Sigmoid colon (tissue), 6 donors: ENCODE measurements at regions not wholly inside any gene's neighbourhood (a gene's known extent, or its start where the extent isn't known, plus 50 kb on each side); places are given as distances from the start of the nearest gene placed in this dataset.
"Not testable (repeated sequence)": the region's sequence is repeated elsewhere in the genome, so short reads cannot be mapped to it uniquely, and the experiment has no call there.

Experiments
- DNase-seq: peaks from one replicate; pipeline ENCODE4 v3.0.0-alpha.2; 2019
- H3K27ac ChIP-seq, 4 donors: fragments of 200-600 bp; sonication (generic); one replicate each; pipeline ENCODE4 v1.5.1; 2016 to 2019; ENCODE audit warnings: mild to moderate bottlenecking in 1 of 4
- H3K27me3 ChIP-seq, 3 donors: fragments of 200-600 bp; sonication (generic); one replicate each; pipeline ENCODE4 v1.5.1; 2019; ENCODE audit warnings: mild to moderate bottlenecking in 1 of 3
- H3K36me3 ChIP-seq, 4 donors: fragments of 200-600 bp; sonication (generic); one replicate each; pipeline ENCODE4 v1.5.1; 2016 to 2019
- H3K4me1 ChIP-seq, 4 donors: fragments of 200-600 bp; sonication (generic); one replicate each; pipeline ENCODE4 v1.5.1; 2017 to 2019
- H3K4me3 ChIP-seq, 4 donors: fragments of 200-600 bp; sonication (generic); one replicate each; pipeline ENCODE4 v1.5.1; 2017 to 2019; ENCODE audit warnings: mild to moderate bottlenecking in 2 of 4, moderate library complexity in 1 of 4
- H3K9me3 ChIP-seq, 4 donors: fragments of 200-600 bp in 3 of 4; sonication (generic) in 3 of 4; one replicate each; pipeline versions ENCODE4 v1.5.1 to v1.6.1; 2013 to 2019
- EP300 ChIP-seq, 4 donors: sonication (generic); formaldehyde crosslinking; IDR thresholded peaks; one replicate each; pipeline ENCODE4 v1.6.1; 2017; ENCODE audit warnings: antibody characterized with exemption in 4 of 4
- POLR2A ChIP-seq, 2 donors: fragments of 450-650 bp; IDR thresholded peaks; one replicate each; pipeline ENCODE4 v1.6.1; 2016; ENCODE audit warnings: antibody characterized with exemption in 2 of 2, mild to moderate bottlenecking in 2 of 2, moderate library complexity in 2 of 2
- POLR2AphosphoS5 ChIP-seq, 4 donors: sonication (generic); formaldehyde crosslinking; IDR thresholded peaks; one replicate each; pipeline ENCODE4 v1.6.1; 2017; ENCODE audit warnings: antibody characterized with exemption in 4 of 4
- WGBS, 2 donors: extraction: QIAGEN DNeasy Blood & Tissue Kit; methylation state at CpG; one replicate each; pipeline ENCODE4 v1.1.7; 2013; 5-methylcytosine and 5-hydroxymethylcytosine counted together
- intact Hi-C: fragments of 100-400 bp; cut with DNase I; formaldehyde crosslinking; loops from one replicate; pipeline ENCODE4 v1.15.1; 2023
- TF ChIP-seq, protein P1 (sequence below), 4 experiments: fragments of 450-650 bp in 3 of 4; fragments of 200-600 bp in 1 of 4; IDR thresholded peaks; one replicate each; pipeline ENCODE4 v1.5.1; 2016 to 2019; ENCODE audit warnings: antibody characterized with exemption in 4 of 4, mild to moderate bottlenecking in 3 of 4, moderate library complexity in 2 of 4
- donor health status: healthy with polysubstance abuse.
- donor health status: healthy.

GRCh38 chr4:144411700-144412099 lies 234.3 kb upstream of the HHIP start:
- Histone ChIP-seq H3K4me3 (no peak overlapping the region), H3K27me3 (no peaks in the 10 kb centered on the region), H3K27ac (no peak overlapping the region), H3K4me1 (no peaks in the 10 kb centered on the region), H3K9me3 (no peaks in the 10 kb centered on the region), H3K36me3 (no peaks in the 10 kb centered on the region)
- TF ChIP-seq EP300 (IDR thresholded peaks at IDR 0.05) (no peak), POLR2AphosphoS5 (IDR thresholded peaks at IDR 0.05) (no peak), POLR2A (IDR thresholded peaks at IDR 0.05) (no peak)
- TF ChIP-seq, protein P1, sequence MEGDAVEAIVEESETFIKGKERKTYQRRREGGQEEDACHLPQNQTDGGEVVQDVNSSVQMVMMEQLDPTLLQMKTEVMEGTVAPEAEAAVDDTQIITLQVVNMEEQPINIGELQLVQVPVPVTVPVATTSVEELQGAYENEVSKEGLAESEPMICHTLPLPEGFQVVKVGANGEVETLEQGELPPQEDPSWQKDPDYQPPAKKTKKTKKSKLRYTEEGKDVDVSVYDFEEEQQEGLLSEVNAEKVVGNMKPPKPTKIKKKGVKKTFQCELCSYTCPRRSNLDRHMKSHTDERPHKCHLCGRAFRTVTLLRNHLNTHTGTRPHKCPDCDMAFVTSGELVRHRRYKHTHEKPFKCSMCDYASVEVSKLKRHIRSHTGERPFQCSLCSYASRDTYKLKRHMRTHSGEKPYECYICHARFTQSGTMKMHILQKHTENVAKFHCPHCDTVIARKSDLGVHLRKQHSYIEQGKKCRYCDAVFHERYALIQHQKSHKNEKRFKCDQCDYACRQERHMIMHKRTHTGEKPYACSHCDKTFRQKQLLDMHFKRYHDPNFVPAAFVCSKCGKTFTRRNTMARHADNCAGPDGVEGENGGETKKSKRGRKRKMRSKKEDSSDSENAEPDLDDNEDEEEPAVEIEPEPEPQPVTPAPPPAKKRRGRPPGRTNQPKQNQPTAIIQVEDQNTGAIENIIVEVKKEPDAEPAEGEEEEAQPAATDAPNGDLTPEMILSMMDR (IDR thresholded peaks at IDR 0.05): no peak
- intact Hi-C loops: no loop called here
- DNase-seq: no peak

DNA sequence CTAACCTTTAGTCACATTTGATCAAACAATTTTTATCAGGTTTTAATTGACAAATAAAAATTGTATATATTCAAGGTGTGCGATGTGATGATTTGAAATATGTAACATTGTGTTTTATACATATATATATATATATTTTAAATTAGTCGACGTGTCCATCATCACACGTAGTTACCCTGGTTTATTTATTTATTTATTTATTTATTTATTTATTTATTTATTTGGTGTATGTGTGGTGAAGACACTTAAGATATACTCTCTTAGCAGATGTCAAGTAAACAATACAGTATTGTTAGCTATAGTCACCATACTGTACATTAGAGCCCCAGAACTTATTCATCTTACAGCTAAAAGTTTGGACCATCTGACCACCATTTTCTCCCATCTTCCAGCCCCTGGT lies 224.9 kb upstream of the HHIP start:
- Histone ChIP-seq H3K27ac (no peak overlapping the region), H3K9me3 (no peaks in the 10 kb centered on the region), H3K4me3 (no peak overlapping the region), H3K27me3 (no peaks in the 10 kb centered on the region), H3K36me3 (no peaks in the 10 kb centered on the region), H3K4me1 (peaks cover 0 to 8% (median 0%) of the 10 kb centered on the region in 4 donors)
- intact Hi-C loops: no loop called here
- DNase-seq: no peak
- TF ChIP-seq EP300 (IDR thresholded peaks at IDR 0.05) (no peak), POLR2A (IDR thresholded peaks at IDR 0.05) (no peak), POLR2AphosphoS5 (IDR thresholded peaks at IDR 0.05) (no peak)
- TF ChIP-seq, protein P1 (IDR thresholded peaks at IDR 0.05): no peak
- WGBS, 2 donors: 95 to 96% methylated on average over 4 of the region's 4 CpGs

DNA sequence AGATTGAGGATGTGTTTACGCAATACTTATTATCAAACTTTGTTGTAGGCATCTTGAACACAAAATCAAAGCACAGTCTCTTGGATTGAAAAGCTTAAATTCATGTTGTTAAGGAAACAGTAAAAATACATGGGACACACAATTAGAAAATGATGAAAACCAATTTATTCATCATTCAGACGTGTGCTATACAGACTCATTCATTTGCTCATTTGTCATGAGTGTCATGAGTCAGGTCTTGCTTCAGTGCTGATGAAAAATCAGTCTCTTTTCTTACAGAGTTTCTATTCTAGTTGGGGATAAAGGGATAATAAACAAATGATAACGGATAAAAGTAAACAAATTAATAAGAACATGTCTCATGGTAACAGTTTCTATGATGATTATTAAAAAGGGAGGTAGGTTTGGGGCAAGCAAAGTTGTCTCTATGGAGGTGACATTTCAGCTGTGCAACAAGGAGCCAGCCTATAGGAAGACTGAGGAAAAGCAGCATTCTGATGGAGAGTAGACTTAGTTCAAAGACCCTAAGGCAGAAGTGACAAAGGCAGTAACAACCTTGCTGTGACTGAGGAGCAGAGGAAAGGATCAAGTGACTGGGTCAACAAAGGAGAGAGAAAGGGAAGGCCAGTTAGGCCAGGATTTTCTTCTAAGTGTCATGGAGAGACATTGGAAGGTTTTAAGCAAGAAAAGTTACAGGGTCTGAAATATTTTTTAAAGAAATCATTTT lies 224.0 kb upstream of the HHIP start:
- WGBS, 2 donors: 61 to 70% methylated on average over 3 of the region's 3 CpGs
- Histone ChIP-seq H3K9me3 (no peaks in the 10 kb centered on the region), H3K4me1 (peaks cover 0 to 8% (median 0%) of the 10 kb centered on the region in 4 donors), H3K27ac (no peak overlapping the region), H3K4me3 (no peak overlapping the region), H3K36me3 (no peaks in the 10 kb centered on the region), H3K27me3 (no peaks in the 10 kb centered on the region)
- intact Hi-C loops: no loop called here
- no peak for TF ChIP-seq POLR2AphosphoS5 (IDR thresholded peaks at IDR 0.05)
- TF ChIP-seq, protein P1 (IDR thresholded peaks at IDR 0.05): no peak
- TF ChIP-seq EP300 (IDR thresholded peaks at IDR 0.05): no peak
- TF ChIP-seq POLR2A (IDR thresholded peaks at IDR 0.05): no peak
- DNase-seq: no peak

DNA sequence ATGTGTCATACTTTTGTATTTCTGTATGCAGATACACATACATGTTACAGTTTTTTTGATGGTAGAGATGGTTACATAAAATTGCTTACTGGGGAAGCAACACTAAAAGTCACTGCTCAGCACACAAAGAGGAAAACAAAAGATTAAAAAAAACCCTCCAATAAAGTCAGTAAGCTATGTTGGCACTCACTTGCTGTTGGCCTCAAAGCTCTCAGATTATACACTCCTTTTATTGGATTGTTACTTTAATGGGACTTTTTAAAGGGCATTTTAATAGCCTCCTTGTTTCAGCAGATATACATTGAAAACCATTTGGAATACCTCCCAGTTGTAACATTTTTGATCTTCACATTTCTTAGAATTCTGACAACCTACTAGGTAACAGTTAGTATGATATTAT lies 222.0 kb upstream of the HHIP start:
- no peak overlapping the region for H3K4me3 ChIP-seq
- intact Hi-C loops: no loop called here
- no peak for DNase-seq

GRCh38 chr4:144426023-144426422 lies 219.9 kb upstream of the HHIP start:
- H3K27me3 ChIP-seq, H3K4me3 ChIP-seq, H3K36me3 ChIP-seq, H3K4me1 ChIP-seq, H3K9me3 ChIP-seq, intact Hi-C loops, H3K27ac ChIP-seq, DNase-seq: not testable (repeated sequence)
- 92 to 93% methylated on average over 11 of the region's 11 CpGs for WGBS, 2 donors

More for the DNA sequence above, 222.0 kb upstream of the HHIP start:
- Histone ChIP-seq H3K36me3 (no peaks in the 10 kb centered on the region), H3K9me3 (no peaks in the 10 kb centered on the region), H3K27ac (no peak overlapping the region), H3K4me1 (peaks cover 0 to 8% (median 0%) of the 10 kb centered on the region in 4 donors), H3K27me3 (no peaks in the 10 kb centered on the region)
- TF ChIP-seq, protein P1 (IDR thresholded peaks at IDR 0.05): no peak
- TF ChIP-seq EP300 (IDR thresholded peaks at IDR 0.05): no peak
- no peak for TF ChIP-seq POLR2AphosphoS5 (IDR thresholded peaks at IDR 0.05)
- no peak for TF ChIP-seq POLR2A (IDR thresholded peaks at IDR 0.05)
